ENCODE measurements at regions not wholly inside any gene's neighbourhood (a gene's known extent, or its start where the extent isn't known, plus 50 kb on each side); places are given as distances from the start of the nearest gene placed in this dataset.
A peak's percentile ranks its signal among the peaks of the same experiment; 100 is the strongest.

- intact Hi-C loops (cut with micrococcal nuclease): loop anchor here (1.0 to 10.0 kb wide), 9 partner anchors 46 to 756 kb away; no protein-coding TSS in a partner anchor
These were observed 293.9 kb downstream of the SNX13 start for GRCh38 chr7:17646253-17646956.

GRCh38 chr7:17651341-17651740 is 289.0 kb downstream of the SNX13 start:
- no peak overlapping the region for H3K27ac ChIP-seq (ENCODE audit: low read length)
- peak overlapping the region; percentile 14; the same call in 1 of the 2 replicates for H3K4me2 ChIP-seq (ENCODE audit: low read length)
- BruUV-seq (replicated peaks): no TSS peak

More at GRCh38 chr7:17646253-17646956, 293.9 kb downstream of the SNX13 start:
- TF ChIP-seq CTCF (conservative IDR thresholded peaks at IDR 0.05; ENCODE audit: low read depth, low read length) (peak; percentile 77), EZH2phosphoT487 (IDR thresholded peaks at IDR 0.05; ENCODE audit: borderline replicate concordance, low read length) (no peak)
- BruUV-seq (replicated peaks): no TSS peak
- H3F3A ChIP-seq (ENCODE audit: low read length, unreplicated experiment): no peaks in the 10 kb centered on the region
- no peaks in the 10 kb centered on the region for H3K9me3 ChIP-seq (ENCODE audit: low read length)
- no peaks in the 10 kb centered on the region for H3K79me2 ChIP-seq (ENCODE audit: low read length)
- no peak overlapping the region for H3K4me2 ChIP-seq (ENCODE audit: low read length)
- peaks cover 8% of the 10 kb centered on the region for H3K4me1 ChIP-seq (ENCODE audit: insufficient read depth, low read length)
- H2AFZ ChIP-seq (ENCODE audit: low read length): no peak overlapping the region
- ChIA-PET CTCF (interaction anchor here (0.6 to 1.0 kb wide), 3 partner anchors 275 to 929 kb away, joined by 3 to 6 read pairs (median 3); no protein-coding TSS in a partner anchor), POLR2A (ENCODE audit: unreplicated experiment) (no interaction called here)
- no peak overlapping the region for H3K9ac ChIP-seq (ENCODE audit: low read length)
- no peak overlapping the region for H3K4me3 ChIP-seq (ENCODE audit: low read length)
- H3K36me3 ChIP-seq (ENCODE audit: low read depth, low read length): no peaks in the 10 kb centered on the region
- ATAC-seq (peak; percentile 87), DNase-seq (peak; percentile 54)
- H4K20me1 ChIP-seq (ENCODE audit: low read length): no peaks in the 10 kb centered on the region
- no peaks in the 10 kb centered on the region for H3K27me3 ChIP-seq (ENCODE audit: low read length)
- H3K27ac ChIP-seq (ENCODE audit: low read length): no peak overlapping the region
- no peaks in the 10 kb centered on the region for H3K9me2 ChIP-seq (replicated peaks; ENCODE audit: low read length)

GRCh38 chr7:17651863-17652385 is 288.4 kb downstream of the SNX13 start:
- Histone ChIP-seq H3K27ac (ENCODE audit: low read length) (peak overlapping the region; percentile 64), H3K4me3 (ENCODE audit: low read length) (no peak overlapping the region), H3K9me3 (ENCODE audit: low read length) (no peaks in the 10 kb centered on the region), H4K20me1 (ENCODE audit: low read length) (no peaks in the 10 kb centered on the region), H3K27me3 (ENCODE audit: low read length) (no peaks in the 10 kb centered on the region), H3K36me3 (ENCODE audit: low read depth, low read length) (no peaks in the 10 kb centered on the region), H3K9me2 (replicated peaks; ENCODE audit: low read length) (no peaks in the 10 kb centered on the region), H2AFZ (ENCODE audit: low read length) (peak overlapping the region; percentile 40), H3K9ac (ENCODE audit: low read length) (no peak overlapping the region), H3K79me2 (ENCODE audit: low read length) (no peaks in the 10 kb centered on the region), H3K4me2 (ENCODE audit: low read length) (peak overlapping the region; percentile 14), H3F3A (ENCODE audit: low read length, unreplicated experiment) (no peaks in the 10 kb centered on the region), H3K4me1 (ENCODE audit: insufficient read depth, low read length) (peaks cover 12% of the 10 kb centered on the region)
- ChIA-PET POLR2A (ENCODE audit: unreplicated experiment) (interaction anchor here (0.6 to 1.2 kb wide), 2 partner anchors 326 to 642 kb away, joined by 3 to 6 read pairs; no protein-coding TSS in a partner anchor), CTCF (interaction anchor here (0.6 to 1.8 kb wide), 5 partner anchors 28 to 349 kb away, joined by 3 to 9 read pairs (median 3); no protein-coding TSS in a partner anchor)
- DNase-seq: peak; percentile 64
- no TSS peak for BruUV-seq (replicated peaks)
- intact Hi-C loops (cut with micrococcal nuclease): loop anchor here (1.0 kb wide), 1 partner anchor 22 kb away; no protein-coding TSS in a partner anchor
- peak; percentile 92 for ATAC-seq
- TF ChIP-seq EZH2 (IDR thresholded peaks at IDR 0.05; ENCODE audit: low read length, unreplicated experiment): no peak
- TF ChIP-seq CTCF (conservative IDR thresholded peaks at IDR 0.05; ENCODE audit: low read depth, low read length): no peak
- TF ChIP-seq EZH2phosphoT487 (IDR thresholded peaks at IDR 0.05; ENCODE audit: borderline replicate concordance, low read length): no peak

More at GRCh38 chr7:17651341-17651740, 289.0 kb downstream of the SNX13 start:
- ChIA-PET POLR2A (ENCODE audit: unreplicated experiment) (interaction anchor here (0.6 to 1.2 kb wide), 2 partner anchors 325 to 641 kb away, joined by 3 to 6 read pairs; no protein-coding TSS in a partner anchor), CTCF (interaction anchor here (0.6 to 1.8 kb wide), 3 partner anchors 30 to 349 kb away, joined by 3 to 9 read pairs (median 6); no protein-coding TSS in a partner anchor)
- no peaks in the 10 kb centered on the region for H3K9me3 ChIP-seq (ENCODE audit: low read length)
- no peaks in the 10 kb centered on the region for H3F3A ChIP-seq (ENCODE audit: low read length, unreplicated experiment)
- DNase-seq (no peak), ATAC-seq (0 out of 2 replicates have a peak, but pooled peaks have one; percentile 7)
- no peak overlapping the region for H2AFZ ChIP-seq (ENCODE audit: low read length)
- no peak overlapping the region for H3K4me3 ChIP-seq (ENCODE audit: low read length)
- no peak overlapping the region for H3K9ac ChIP-seq (ENCODE audit: low read length)
- H3K79me2 ChIP-seq (ENCODE audit: low read length): no peaks in the 10 kb centered on the region
- no peaks in the 10 kb centered on the region for H3K9me2 ChIP-seq (replicated peaks; ENCODE audit: low read length)
- no peaks in the 10 kb centered on the region for H4K20me1 ChIP-seq (ENCODE audit: low read length)
- no peak for TF ChIP-seq EZH2phosphoT487 (IDR thresholded peaks at IDR 0.05; ENCODE audit: borderline replicate concordance, low read length)
- intact Hi-C loops (cut with micrococcal nuclease): loop anchor here (1.0 kb wide), 1 partner anchor 23 kb away; no protein-coding TSS in a partner anchor
- no peaks in the 10 kb centered on the region for H3K27me3 ChIP-seq (ENCODE audit: low read length)
- H3K4me1 ChIP-seq (ENCODE audit: insufficient read depth, low read length): peaks cover 14% of the 10 kb centered on the region
- H3K36me3 ChIP-seq (ENCODE audit: low read depth, low read length): no peaks in the 10 kb centered on the region

Data from PC-3 (cell line).